Sigmoid colon (tissue), 6 donors: ENCODE measurements at regions not wholly inside any gene's neighbourhood (a gene's known extent, or its start where the extent isn't known, plus 50 kb on each side); places are given as distances from the start of the nearest gene placed in this dataset.
"Not testable (repeated sequence)": the region's sequence is repeated elsewhere in the genome, so short reads cannot be mapped to it uniquely, and the experiment has no call there.

Source experiments
- DNase-seq: peaks from one replicate; pipeline ENCODE4 v3.0.0-alpha.2; 2019
- H3K27ac ChIP-seq, 4 donors: fragments of 200-600 bp; sonication (generic); one replicate each; pipeline ENCODE4 v1.5.1; 2016 to 2019; ENCODE audit warnings: mild to moderate bottlenecking in 1 of 4
- H3K27me3 ChIP-seq, 3 donors: fragments of 200-600 bp; sonication (generic); one replicate each; pipeline ENCODE4 v1.5.1; 2019; ENCODE audit warnings: mild to moderate bottlenecking in 1 of 3
- H3K36me3 ChIP-seq, 4 donors: fragments of 200-600 bp; sonication (generic); one replicate each; pipeline ENCODE4 v1.5.1; 2016 to 2019
- H3K4me1 ChIP-seq, 4 donors: fragments of 200-600 bp; sonication (generic); one replicate each; pipeline ENCODE4 v1.5.1; 2017 to 2019
- H3K4me3 ChIP-seq, 4 donors: fragments of 200-600 bp; sonication (generic); one replicate each; pipeline ENCODE4 v1.5.1; 2017 to 2019; ENCODE audit warnings: mild to moderate bottlenecking in 2 of 4, moderate library complexity in 1 of 4
- H3K9me3 ChIP-seq, 4 donors: fragments of 200-600 bp in 3 of 4; sonication (generic) in 3 of 4; one replicate each; pipeline versions ENCODE4 v1.5.1 to v1.6.1; 2013 to 2019
- EP300 ChIP-seq, 4 donors: sonication (generic); formaldehyde crosslinking; IDR thresholded peaks; one replicate each; pipeline ENCODE4 v1.6.1; 2017; ENCODE audit warnings: antibody characterized with exemption in 4 of 4
- POLR2A ChIP-seq, 2 donors: fragments of 450-650 bp; IDR thresholded peaks; one replicate each; pipeline ENCODE4 v1.6.1; 2016; ENCODE audit warnings: antibody characterized with exemption in 2 of 2, mild to moderate bottlenecking in 2 of 2, moderate library complexity in 2 of 2
- POLR2AphosphoS5 ChIP-seq, 4 donors: sonication (generic); formaldehyde crosslinking; IDR thresholded peaks; one replicate each; pipeline ENCODE4 v1.6.1; 2017; ENCODE audit warnings: antibody characterized with exemption in 4 of 4
- WGBS, 2 donors: extraction: QIAGEN DNeasy Blood & Tissue Kit; methylation state at CpG; one replicate each; pipeline ENCODE4 v1.1.7; 2013; 5-methylcytosine and 5-hydroxymethylcytosine counted together
- intact Hi-C: fragments of 100-400 bp; cut with DNase I; formaldehyde crosslinking; loops from one replicate; pipeline ENCODE4 v1.15.1; 2023
- TF ChIP-seq, protein P1 (sequence below), 4 experiments: fragments of 450-650 bp in 3 of 4; fragments of 200-600 bp in 1 of 4; IDR thresholded peaks; one replicate each; pipeline ENCODE4 v1.5.1; 2016 to 2019; ENCODE audit warnings: antibody characterized with exemption in 4 of 4, mild to moderate bottlenecking in 3 of 4, moderate library complexity in 2 of 4
- donor health status: healthy with polysubstance abuse.
- donor health status: healthy.

DNA sequence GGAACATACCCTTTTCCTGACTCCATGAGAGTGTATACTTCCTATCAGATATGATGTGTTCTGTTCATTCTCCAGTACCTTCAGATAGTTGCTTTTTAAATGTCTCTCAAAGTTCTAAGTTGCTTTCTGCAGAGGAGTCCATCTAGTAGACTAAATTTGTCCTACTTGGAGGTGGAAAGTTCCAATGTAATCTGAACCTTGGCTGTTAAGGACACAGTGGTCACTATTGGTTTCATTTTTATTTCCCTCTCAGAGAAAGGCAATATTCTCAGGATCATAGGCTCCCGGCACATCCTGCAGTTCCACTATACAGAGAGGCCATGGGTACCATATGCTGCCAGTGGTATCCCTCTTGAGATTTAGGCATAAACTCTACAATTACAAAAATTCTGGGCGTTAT, 634.6 kb downstream of the LRRC70 start:
- no peaks in the 10 kb centered on the region for H3K36me3 ChIP-seq
- 69 to 79% methylated on average over 2 of the region's 2 CpGs for WGBS, 2 donors
- intact Hi-C loops = no loop called here
- no peak for DNase-seq
- H3K27ac ChIP-seq = no peak overlapping the region
- TF ChIP-seq EP300 (IDR thresholded peaks at IDR 0.05) (no peak), POLR2AphosphoS5 (IDR thresholded peaks at IDR 0.05) (no peak), POLR2A (IDR thresholded peaks at IDR 0.05) (no peak)
- TF ChIP-seq, protein P1, sequence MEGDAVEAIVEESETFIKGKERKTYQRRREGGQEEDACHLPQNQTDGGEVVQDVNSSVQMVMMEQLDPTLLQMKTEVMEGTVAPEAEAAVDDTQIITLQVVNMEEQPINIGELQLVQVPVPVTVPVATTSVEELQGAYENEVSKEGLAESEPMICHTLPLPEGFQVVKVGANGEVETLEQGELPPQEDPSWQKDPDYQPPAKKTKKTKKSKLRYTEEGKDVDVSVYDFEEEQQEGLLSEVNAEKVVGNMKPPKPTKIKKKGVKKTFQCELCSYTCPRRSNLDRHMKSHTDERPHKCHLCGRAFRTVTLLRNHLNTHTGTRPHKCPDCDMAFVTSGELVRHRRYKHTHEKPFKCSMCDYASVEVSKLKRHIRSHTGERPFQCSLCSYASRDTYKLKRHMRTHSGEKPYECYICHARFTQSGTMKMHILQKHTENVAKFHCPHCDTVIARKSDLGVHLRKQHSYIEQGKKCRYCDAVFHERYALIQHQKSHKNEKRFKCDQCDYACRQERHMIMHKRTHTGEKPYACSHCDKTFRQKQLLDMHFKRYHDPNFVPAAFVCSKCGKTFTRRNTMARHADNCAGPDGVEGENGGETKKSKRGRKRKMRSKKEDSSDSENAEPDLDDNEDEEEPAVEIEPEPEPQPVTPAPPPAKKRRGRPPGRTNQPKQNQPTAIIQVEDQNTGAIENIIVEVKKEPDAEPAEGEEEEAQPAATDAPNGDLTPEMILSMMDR (IDR thresholded peaks at IDR 0.05) = no peak
- H3K4me1 ChIP-seq = no peaks in the 10 kb centered on the region
- no peaks in the 10 kb centered on the region for H3K27me3 ChIP-seq
- no peak overlapping the region for H3K4me3 ChIP-seq
- H3K9me3 ChIP-seq = no peaks in the 10 kb centered on the region

DNA sequence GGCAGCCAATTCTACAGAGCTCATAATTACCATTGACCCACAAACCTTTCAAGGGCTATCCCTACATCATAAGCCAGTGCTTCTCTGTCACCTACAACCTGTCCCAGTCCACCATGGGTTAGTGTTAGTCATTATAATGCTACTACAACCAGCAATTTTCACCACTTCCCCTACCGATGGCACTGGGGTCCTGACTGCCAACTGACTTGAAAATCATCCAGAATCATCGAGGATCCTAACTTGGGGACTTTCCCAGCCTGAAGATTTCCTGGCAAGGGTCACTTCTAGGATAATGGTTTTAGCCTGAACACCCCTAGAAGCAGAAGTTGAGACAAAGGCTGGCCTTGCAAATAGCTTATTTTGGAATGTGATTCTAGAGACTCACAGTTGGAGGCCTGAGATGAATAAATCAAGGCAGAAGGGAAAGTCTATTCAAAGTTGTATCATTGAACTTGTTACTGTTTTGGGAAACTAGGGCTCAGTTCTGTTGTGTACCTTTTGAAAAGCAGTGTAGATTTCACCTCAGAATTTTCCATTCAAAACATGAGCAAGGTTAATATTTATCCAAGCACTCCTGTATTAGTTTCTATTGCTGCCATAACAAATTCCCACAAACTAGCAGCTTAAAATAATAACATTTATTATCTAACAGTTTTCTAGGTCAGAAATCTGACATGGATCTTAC, 633.0 kb downstream of the LRRC70 start:
- Histone ChIP-seq H3K4me3 (no peak overlapping the region), H3K9me3 (no peaks in the 10 kb centered on the region), H3K27me3 (no peaks in the 10 kb centered on the region), H3K4me1 (no peaks in the 10 kb centered on the region), H3K27ac (no peak overlapping the region), H3K36me3 (no peaks in the 10 kb centered on the region)
- 40 to 68% methylated on average over 2 of the region's 2 CpGs for whole genome bisulfite sequencing, 2 donors
- intact Hi-C loops = no loop called here
- TF ChIP-seq, protein P1 (IDR thresholded peaks at IDR 0.05) = no peak
- TF ChIP-seq EP300 (IDR thresholded peaks at IDR 0.05) (no peak), POLR2AphosphoS5 (IDR thresholded peaks at IDR 0.05) (no peak), POLR2A (IDR thresholded peaks at IDR 0.05) (no peak)
- no peak for DNase-seq

DNA sequence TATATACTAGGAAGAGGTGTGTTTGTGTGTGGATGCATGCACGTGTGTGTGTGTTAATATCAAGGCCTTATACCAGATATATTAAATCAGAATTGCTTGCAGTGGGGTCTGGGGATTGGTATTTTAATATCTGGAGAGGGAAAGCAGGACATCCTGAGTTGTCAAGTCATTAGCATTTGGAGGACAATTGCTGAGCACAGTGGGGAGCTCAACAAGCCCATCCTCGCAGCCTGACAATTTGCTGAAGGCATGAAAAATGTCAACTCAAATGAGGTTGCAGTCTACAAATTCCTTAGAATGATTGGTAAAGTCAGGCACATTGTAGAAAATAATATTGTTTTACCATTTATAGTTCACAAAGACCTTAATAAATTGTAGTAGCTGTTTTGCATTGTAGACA, 627.4 kb downstream of the LRRC70 start:
- 61 to 62% methylated on average over 2 of the region's 2 CpGs for WGBS, 2 donors

DNA sequence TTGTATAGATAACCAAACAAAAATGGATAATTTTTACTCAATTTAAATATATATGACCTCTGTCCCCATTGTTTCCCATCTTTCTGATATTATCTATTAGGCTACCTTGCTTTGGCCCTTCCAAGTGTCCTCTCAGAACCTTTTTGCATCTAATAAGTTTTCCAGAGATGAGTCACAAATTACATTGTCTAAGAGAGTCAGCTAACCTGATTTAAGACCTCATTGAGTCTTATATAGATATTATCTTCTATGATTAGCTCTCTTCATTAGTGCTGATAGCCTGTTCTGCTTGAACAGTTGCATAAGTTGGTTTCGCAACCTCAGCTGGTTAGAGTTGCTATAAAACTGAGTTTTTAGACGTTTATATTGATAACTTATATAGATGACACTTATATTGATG, 623.1 kb downstream of the LRRC70 start:
- no peak overlapping the region for H3K27ac ChIP-seq
- no peak for DNase-seq
- TF ChIP-seq, protein P1 (IDR thresholded peaks at IDR 0.05) = no peak
- TF ChIP-seq POLR2AphosphoS5 (IDR thresholded peaks at IDR 0.05) = no peak
- H3K4me3 ChIP-seq = no peak overlapping the region
- 54 to 73% methylated on average over 2 of the region's 2 CpGs for WGBS, 2 donors
- intact Hi-C loops = no loop called here
- no peaks in the 10 kb centered on the region for H3K27me3 ChIP-seq
- H3K4me1 ChIP-seq = no peaks in the 10 kb centered on the region
- H3K36me3 ChIP-seq = no peaks in the 10 kb centered on the region
- no peaks in the 10 kb centered on the region for H3K9me3 ChIP-seq

More for the DNA sequence above, 627.4 kb downstream of the LRRC70 start:
- DNase-seq = no peak
- no peaks in the 10 kb centered on the region for H3K27me3 ChIP-seq
- H3K27ac ChIP-seq = no peak overlapping the region
- H3K36me3 ChIP-seq = no peaks in the 10 kb centered on the region
- TF ChIP-seq EP300 (IDR thresholded peaks at IDR 0.05) (no peak), POLR2A (IDR thresholded peaks at IDR 0.05) (no peak), POLR2AphosphoS5 (IDR thresholded peaks at IDR 0.05) (no peak)
- TF ChIP-seq, protein P1 (IDR thresholded peaks at IDR 0.05) = no peak
- intact Hi-C loops = no loop called here
- no peaks in the 10 kb centered on the region for H3K9me3 ChIP-seq
- H3K4me3 ChIP-seq = no peak overlapping the region
- H3K4me1 ChIP-seq = no peaks in the 10 kb centered on the region

GRCh38 chr5:63194126-63194525, 615.5 kb downstream of the LRRC70 start:
- Histone ChIP-seq H3K4me1 (no peaks in the 10 kb centered on the region), H3K27ac (no peak overlapping the region), H3K4me3 (no peak overlapping the region), H3K27me3 (no peaks in the 10 kb centered on the region), H3K9me3 (no peaks in the 10 kb centered on the region), H3K36me3 (no peaks in the 10 kb centered on the region)
- TF ChIP-seq POLR2AphosphoS5 (IDR thresholded peaks at IDR 0.05) = no peak
- TF ChIP-seq POLR2A (IDR thresholded peaks at IDR 0.05) = no peak
- TF ChIP-seq, protein P1 (IDR thresholded peaks at IDR 0.05) = no peak
- TF ChIP-seq EP300 (IDR thresholded peaks at IDR 0.05) = no peak
- 76 to 89% methylated on average over 3 of the region's 3 CpGs for WGBS, 2 donors
- intact Hi-C loops = no loop called here
- DNase-seq = no peak

- H3K9me3 ChIP-seq, H3K27me3 ChIP-seq, DNase-seq, intact Hi-C loops, H3K4me1 ChIP-seq, H3K36me3 ChIP-seq, H3K4me3 ChIP-seq, H3K27ac ChIP-seq: not testable (repeated sequence)
- WGBS, 2 donors = 90 to 93% methylated on average over 1 of the region's 1 CpG
Measured at GRCh38 chr5:63180190-63180589, 601.6 kb downstream of the LRRC70 start.
